Epidermal melanocyte (primary cell): ENCODE measurements at regions not wholly inside any gene's neighbourhood (a gene's known extent, or its start where the extent isn't known, plus 50 kb on each side); places are given as distances from the start of the nearest gene placed in this dataset.

Experiments
- DNase-seq: peaks from one replicate; pipeline ENCODE4 v3.0.0; 2011; ENCODE audit warnings: low spot score; ENCODE audit not compliant: insufficient read length

DNA sequence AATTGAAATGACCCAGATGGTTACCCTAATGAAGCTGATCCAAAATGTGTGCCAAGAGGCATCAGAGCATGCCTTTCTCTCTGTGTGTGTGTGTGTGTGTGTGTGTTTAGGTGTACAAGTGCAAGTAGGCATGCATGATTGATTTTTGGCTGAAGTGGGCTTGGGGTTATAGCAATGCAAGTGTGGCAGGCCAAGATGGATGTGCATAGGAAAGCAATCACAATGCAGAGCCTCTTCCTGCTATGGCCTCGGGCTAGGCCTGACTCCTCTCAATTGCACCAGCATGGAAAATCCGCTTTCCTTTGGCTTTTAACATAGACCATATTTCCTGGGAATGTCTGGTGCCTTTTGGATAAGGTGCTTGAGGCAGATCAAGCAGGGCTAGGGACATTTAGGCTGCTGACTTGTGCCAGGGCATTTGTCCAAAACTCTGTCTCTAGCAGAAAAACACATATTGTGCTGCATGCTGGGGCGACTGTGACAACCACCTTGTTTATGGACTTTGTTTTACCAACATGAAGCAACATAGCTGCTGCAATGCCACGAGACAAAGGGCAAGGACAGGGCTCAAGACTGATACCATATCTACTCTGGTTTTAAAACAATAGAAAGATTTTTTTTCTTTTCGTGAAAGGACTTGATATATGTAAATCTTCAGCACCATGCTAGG lies 395.7 kb downstream of the RAPGEF2 start:
- DNase-seq, result no peak

DNA sequence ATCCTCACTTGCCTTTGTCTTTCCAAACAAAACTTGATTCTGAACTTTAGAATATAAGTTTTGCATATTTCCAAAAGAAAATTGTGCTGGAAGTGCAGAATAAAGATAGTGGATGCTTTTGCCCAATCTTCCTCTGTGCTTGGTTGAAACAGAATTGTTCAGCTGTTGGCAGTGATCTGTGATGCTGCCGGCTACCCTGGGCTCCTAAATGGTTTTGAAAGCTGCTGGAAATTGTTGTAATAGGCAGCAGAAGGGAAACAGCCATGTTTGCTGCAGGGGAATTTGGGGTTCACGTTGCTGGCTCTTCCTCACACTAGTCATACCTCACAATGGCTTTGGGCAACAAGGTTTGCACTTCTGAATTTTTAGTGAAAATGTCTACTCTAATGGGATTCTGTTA lies 398.0 kb downstream of the RAPGEF2 start:
- DNase-seq, result no peak

DNA sequence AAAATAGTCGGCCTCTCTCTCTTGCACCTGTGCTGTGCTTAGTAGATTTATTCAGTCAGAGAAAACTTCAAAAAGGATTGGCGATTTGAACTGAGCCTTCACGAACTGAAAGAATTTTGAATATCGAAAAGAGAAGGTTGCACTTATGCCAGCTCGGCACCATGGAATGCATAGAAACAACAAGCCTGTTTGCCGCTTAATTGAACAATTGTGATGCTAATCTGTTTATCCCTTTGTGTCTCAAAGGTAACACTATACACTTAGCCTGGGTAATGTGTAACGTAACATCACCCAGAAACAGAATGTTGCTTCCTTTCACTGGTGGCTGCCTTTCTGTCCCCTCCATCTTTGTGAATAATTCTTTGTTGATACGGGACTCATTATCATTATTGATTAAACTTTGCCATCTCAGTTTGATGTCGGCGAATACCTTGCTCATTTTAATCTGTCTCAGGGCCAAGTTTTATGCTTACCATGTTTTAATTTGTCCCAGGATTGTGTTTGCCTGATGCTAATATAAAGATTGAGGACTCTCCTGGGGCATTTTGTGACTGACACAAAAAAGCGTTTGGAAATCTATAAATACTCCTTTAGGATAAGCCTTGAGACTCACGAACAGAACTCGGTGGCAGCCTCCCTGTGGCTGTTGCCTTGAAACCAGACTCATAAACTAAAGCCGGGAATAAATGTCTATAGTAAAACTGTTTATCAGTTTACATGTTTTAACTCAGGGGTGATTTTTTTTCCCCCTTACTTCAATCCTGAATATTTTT lies 400.5 kb downstream of the RAPGEF2 start:
- DNase-seq, result no peak

DNA sequence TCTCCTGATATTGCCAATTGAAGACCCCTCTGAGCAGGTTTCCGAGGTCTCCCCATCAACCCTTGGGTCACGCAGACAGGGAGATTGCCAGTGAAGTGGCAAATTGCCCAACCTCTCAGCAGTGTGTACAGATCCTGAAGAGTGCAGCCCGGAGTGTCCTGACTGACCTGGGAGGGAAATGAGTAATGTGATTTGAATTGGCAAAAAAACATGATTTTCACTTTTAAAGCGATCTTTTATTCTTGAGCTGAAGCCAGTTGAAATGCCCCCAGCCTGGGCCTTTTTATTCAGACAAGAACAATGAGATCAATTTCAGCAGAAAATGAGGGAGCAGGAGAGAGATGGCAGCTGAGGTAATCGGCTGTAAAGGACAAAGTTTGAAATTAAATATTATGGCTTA lies 401.8 kb downstream of the RAPGEF2 start:
- DNase-seq, result no peak

DNA sequence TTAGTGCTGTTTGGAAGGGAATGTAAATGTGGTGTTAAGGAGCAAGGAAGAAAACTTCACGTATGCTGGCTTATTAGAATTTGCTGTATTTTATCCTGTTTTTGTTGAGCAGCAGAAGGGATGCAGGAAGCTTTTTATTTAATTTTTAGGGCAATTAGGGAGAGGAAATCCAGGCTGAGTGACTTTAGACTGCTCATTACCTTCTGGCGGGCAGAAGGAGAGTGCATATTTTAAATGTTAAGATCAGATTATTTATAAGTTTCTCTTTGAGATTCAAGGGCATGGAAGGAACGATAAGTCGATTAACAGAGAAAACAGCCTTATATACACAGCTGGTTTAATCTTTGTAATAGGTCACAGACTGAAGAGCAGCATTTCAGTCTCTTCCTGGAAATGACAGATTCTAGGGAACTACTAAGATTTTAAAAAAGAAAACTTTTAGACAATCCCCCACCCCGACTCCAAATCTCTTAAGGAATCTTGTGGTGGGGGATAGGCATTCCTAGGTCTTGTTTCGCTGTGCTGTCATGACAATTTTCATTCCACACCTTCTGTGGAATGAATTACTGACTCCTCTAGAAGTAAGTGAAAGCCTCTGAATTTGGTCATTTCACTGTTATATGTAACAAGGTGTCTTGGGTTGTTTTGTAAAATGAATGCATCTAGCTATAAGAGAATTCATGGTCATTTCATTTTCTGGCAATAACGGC lies 402.5 kb downstream of the RAPGEF2 start:
- no peak for DNase-seq

DNA sequence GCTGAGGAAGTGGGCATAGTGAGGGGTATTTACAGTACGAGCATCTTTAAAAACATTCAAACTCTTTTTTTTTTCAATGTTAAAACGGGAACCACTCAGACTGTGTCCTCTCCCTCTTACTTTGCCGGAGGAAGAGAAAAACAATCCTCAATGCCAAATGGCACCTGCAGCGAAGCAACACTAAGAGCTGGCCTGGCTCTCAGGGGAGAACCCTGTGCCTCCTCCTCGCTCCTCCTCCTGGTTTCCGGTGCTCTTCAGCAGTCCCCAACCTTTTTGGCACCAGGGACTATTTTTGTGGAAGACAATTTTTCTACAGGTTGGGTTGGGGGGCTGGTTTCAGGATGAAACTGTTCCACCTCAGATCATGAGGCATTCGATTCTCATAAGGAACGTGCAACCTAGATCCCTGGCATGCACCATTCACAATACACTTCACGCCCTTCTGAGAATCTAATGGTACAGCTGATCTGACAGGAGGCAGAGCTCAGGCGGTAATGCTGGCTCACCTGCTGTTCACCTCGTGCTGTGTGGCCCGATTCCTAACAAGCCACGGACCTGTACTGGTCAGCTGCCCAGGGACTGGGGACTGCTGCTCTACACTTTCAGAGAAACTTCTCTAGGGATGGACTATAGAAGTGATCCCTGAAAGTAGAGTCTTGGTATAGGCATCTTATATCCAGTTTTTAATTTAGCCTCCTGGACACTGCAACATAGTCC lies 404.1 kb downstream of the RAPGEF2 start:
- no peak for DNase-seq

DNA sequence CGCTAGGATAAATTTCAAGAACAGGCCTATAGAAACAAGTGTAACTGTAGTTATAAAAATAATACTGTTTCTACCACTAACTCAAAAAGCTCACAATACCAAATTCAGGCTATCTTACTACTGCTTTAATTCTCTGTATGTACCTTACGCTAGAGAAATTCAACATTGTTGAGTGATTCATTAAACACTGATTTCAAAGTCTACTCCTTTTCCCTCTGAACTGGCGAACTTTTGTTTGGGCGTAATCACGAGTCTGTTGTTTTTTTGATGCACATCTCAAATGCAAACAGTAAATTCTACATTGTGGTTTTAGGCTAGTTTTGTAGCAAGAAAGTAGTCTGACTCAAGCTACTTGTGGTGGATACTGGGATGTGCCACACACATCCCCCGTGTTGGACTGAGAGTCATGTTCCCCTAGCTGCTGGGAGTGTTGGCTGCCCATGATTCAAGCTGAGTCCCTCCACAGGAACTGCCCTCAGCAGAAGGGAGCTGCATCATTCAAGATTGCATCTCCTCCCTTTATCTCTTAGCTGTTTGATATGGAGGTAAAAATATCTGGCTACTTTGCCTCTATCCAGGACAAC lies 406.1 kb downstream of the RAPGEF2 start:
- no peak for DNase-seq

DNA sequence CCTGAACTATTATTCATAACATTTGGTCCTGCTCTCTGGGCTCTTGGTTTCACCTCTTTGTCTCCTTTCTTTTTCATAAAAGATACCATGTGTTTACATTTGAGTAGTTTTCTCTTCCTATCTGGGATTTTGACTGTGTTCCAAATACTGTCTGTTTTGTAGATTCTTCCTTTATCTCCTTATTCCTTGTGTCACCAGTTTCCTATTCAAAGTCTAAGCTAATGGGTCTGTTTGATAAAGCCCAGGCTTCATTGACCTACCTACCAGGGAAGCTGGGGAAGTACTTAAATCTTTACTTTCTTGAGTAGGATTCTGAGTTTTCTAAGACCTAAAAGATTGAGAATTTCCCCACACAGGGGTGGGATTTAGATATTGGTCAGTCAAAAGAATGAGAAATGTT lies 409.5 kb downstream of the RAPGEF2 start:
- no peak for DNase-seq

DNA sequence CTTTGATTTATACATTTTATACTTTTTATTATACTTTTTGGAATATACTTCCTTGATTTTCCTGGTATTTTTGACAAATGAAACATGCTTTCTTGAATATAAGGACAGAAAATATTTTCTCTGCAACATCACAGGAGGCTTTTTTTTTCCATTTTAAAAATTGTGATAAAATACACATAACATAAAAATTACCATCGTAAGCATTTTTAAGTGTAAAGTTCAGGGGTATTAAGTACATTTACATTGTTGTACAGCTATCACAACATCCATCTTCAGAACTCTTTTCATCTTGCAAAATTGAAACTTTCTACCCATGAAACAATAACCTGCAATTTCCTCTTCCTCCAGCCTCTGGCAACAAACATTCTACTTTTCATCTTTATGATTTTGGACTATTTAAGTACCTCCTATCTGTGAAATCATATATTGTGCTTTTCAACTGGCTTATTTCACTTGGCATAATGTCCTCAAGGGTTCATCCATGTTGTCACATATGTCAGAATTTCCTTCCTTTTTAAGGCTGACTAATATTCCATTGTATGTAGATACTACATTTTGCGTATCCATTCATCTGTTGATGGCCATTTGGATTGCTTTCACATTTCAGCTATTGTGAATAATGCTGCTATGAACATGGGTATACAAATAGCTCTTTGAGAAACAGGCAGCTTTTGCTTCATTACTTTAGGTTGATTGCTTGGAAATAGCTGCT lies 412.6 kb downstream of the RAPGEF2 start:
- no peak for DNase-seq

DNA sequence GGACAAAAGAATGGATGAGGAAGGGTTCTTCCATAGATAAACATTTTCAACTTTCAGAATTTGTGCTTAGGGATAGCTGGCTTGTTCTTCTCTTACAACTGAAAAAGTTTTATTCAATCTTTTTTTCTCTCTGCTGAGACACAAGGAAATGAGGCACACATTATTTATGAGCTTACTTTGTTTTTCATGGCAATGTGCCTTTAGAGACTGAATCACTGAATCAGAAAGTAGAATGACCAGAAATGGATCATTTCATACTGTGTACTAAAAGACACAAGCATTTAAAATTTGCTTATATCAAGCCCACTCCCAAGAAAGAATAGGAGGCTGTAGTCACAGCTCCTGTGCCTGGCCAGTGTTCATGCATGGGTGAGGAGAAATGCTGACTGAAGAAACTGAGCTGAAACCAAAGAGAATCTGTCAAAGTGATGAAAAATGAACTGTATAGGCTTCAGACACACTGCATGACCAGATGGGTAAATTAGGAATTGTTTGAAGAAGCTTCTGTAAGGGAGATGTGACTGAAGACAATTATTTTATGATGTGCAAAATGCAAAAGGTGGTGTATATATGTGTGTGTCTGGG lies 413.8 kb downstream of the RAPGEF2 start:
- no peak for DNase-seq

DNA sequence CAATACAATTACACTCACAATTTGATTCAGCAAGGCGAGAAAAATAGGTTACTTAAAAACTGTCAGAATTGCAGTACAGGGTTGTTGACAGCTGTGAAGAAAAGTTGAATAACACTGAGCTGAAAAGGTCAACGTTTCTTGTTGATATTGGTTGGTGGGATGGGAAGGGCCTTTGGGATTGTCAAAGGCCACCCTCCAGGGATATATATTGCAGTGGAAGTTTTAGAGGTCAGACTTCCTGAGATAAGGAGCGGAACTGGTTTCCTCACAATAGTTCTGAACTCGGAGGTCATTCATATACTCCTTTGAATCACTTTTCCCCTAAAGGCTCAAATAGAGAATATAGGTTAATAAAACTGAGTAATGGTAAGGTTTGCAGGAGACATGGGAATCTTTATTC lies 417.2 kb downstream of the RAPGEF2 start:
- no peak for DNase-seq

DNA sequence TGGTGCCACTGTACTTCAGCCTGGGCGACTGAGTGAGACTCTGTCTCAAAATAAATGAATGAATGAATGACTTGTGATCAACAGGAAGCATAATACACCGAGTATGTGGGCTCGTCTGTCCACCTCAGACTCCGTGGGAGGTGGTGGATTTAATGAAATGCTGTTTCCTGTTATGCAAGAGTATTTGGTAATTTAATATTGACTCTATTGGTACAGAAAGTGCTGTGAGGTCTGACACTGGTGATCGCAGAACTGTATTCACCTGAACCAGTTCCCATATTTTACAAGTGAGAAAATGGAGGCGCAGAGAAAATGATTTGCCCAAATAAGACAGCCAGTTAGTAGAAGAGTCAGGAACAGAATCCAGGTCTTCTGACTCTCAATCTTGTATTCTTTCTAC lies 423.3 kb downstream of the RAPGEF2 start:
- DNase-seq, result no peak

DNA sequence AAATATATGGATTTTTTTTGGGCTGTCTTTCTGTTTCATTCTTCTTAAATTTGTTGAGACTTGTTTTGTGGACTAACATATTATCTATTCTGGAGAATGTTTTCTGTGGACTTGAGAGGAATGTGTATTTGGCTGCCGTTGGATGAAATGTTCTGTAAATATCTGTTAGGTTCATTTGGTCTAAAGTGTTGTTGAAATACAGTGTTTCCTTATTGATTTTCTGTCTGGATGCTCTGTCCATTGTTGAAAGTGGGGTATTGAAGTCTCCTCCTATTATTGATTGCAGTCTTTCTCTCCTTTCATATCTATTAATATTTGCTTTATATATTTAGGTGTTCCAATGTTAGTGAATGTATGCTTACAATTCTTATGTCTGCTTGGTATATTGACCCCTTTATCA lies 431.8 kb downstream of the RAPGEF2 start:
- DNase-seq, result no peak

DNA sequence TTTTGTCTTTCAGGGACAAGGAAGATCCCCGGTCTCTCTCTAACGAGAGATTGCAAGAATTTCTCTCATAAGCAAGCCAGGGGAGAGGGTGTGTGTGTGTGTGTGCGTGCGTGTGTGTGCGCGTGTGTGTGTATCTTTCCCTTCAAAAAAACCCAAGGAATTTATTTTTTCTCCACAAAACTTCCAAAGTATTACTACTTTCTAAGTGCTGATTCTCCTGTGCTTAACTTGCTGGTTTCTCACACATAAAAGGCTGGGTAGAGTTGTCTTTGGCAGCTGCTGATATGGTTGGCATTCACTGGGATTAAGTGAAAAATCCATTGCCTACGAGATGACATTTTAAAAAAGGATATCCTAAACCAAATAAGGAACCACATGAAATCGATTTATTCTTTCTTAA lies 435.7 kb downstream of the RAPGEF2 start:
- no peak for DNase-seq

DNA sequence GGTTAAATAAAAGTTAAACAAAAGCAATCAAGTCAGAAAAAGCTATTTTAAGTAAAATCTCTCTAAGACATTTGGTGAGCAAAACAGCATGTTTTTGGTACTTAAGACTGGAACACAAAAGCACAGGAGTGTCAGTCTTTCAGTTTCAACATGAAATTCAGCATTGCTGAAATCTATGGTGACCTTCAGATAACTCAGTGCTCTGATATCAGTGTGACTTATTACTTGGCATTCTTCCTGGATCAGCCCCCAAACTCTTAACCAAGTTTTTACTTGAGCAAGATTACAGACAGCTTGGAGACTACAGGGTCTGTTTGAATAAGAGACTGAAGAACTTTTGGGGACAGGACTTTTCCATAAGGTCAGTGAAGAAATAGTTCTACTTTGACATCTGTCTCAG lies 437.2 kb downstream of the RAPGEF2 start:
- no peak for DNase-seq

DNA sequence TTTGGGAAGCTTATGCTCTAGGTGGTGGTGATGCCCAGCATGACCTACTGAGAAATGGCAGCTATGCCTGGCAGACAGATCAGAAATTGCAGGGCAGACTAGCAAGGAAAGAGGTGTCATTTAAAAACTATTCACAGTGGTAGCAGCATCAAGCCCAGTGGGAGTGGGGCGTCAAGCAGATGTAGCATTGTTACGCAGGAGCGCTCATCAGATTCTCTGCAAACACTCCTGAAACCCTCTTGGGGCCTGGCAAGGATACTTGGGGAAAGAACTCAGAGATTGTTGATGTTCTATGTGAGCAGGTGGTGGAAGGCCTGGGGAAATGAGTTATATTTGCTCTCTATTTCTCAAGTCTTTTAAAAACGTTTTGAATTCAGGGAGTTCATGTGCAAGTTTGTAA lies 437.6 kb downstream of the RAPGEF2 start:
- DNase-seq, result no peak

DNA sequence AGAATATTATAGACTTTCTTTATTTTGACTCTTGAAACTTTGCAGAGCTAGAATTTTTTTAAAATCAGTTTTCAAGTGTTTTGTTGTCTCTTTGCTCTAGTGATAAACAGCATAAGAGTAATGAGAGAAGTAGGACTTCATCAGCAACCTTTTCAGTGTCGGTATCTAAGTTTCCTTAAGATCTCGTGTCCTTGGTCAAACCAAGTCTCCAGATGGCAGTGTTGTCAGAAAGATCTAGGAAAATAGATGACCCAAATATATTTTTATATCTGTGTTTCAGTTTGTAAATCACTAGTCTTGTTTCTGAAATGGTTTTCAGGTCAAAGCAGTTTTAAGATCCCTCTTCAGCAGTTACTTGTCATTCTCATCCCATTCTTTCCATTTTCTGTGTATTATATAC lies 438.3 kb downstream of the RAPGEF2 start:
- DNase-seq, result no peak

DNA sequence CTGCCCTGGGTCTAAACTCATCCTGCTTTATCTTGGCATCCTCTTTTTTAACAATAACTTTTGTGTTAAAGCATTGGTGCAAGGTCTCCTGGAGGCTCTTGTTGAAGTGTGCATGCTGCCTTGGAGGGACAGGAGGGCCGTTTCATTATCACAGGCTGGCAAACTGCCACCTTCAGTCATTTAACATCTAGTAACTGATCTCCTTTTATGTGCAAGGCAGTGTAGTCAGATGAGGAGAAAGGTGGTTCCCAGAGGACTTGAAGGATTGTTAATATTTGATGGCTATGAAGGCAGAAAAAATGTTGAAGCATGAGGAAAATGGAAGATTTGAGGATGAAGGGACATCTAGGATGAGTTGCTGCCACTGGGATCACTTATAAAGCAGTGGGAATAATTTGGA lies 439.4 kb downstream of the RAPGEF2 start:
- no peak for DNase-seq

DNA sequence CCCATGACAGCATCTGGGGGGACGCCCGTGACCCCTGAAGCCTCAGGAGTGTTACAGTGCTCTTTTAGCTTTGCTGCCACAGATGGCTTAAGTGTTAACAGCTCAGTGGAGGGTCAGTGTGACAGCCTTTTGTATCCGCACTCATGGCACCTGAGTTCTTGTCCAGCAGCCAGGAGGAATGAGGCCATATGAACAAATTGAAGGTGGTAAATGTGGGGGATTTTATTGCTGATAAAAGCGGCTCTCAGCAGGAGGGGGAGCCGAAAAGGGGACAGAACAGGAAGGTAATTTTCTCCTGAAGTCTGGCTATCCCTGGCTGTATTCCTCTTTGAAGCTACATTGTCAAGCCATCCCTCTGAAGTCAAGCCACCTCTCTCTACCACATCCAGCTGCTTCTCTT lies 441.0 kb downstream of the RAPGEF2 start:
- DNase-seq, result no peak

DNA sequence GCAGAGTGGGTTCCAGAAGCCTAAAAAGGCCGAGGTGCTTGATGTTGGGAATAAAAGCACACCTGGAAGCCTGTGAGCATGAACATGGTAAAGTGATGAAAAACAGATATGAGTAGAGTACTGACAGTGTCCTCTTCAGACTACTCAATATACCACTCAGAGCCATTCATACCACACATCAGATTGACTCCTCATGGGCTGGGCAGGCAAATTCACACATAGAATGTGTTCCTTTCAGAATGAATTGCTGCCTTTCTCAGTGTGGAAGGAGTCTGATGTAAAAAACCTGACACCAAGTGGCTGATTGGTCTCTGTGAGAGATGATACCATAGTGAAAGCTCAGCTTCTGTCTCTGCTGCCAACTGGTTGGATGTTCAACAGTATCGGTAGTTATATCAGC lies 442.7 kb downstream of the RAPGEF2 start:
- DNase-seq, result no peak
